ENCODE measurements at regions not wholly inside any gene's neighbourhood (a gene's known extent, or its start where the extent isn't known, plus 50 kb on each side); places are given as distances from the start of the nearest gene placed in this dataset.

DNA sequence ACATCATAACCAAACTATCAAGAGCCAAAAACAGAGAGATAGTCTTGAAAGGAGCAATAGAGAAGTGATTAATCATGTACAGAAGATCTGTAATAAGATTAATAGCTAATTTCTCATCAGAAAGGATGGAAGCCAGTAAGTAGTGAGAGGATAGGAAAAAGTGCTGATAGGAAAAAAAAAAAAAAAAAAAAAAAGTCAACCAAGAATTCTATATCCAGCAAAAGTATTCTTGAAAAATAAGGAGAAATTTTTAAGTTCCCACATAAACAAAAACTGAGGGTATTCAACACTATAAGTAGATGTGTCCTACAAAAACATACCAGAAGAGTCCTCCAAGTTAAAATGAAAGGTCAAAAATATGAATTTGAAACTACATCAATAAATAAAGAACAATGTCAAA lies 218.7 kb upstream of the GPC6 start:
- TF ChIP-seq, protein P1, sequence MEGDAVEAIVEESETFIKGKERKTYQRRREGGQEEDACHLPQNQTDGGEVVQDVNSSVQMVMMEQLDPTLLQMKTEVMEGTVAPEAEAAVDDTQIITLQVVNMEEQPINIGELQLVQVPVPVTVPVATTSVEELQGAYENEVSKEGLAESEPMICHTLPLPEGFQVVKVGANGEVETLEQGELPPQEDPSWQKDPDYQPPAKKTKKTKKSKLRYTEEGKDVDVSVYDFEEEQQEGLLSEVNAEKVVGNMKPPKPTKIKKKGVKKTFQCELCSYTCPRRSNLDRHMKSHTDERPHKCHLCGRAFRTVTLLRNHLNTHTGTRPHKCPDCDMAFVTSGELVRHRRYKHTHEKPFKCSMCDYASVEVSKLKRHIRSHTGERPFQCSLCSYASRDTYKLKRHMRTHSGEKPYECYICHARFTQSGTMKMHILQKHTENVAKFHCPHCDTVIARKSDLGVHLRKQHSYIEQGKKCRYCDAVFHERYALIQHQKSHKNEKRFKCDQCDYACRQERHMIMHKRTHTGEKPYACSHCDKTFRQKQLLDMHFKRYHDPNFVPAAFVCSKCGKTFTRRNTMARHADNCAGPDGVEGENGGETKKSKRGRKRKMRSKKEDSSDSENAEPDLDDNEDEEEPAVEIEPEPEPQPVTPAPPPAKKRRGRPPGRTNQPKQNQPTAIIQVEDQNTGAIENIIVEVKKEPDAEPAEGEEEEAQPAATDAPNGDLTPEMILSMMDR (IDR thresholded peaks at IDR 0.05) = no peak
- no peak for TF ChIP-seq POLR2A (IDR thresholded peaks at IDR 0.05)
